ENCODE measurements at regions not wholly inside any gene's neighbourhood (a gene's known extent, or its start where the extent isn't known, plus 50 kb on each side); places are given as distances from the start of the nearest gene placed in this dataset.

DNA sequence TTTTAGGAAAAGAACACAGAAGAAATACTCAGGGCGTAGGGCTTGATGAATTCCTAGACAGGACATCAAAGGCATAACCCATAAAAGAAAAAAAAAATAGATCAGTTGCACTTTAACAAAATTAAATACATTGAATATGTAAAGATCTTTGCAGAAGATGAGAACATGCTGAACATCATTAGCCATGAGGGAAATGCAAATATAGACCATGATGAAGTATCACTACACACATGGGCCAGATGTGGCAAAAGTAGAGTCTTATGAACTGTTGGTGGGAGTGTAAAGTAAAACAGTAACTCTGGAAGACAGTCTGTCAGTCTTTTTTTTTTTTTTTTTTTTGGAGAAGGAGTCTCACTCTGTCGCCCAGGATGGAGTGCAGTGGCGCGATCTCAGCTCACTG lies 246.7 kb upstream of the HSFY2 start:
- Mint-ChIP-seq H3K36me3 (no peaks in the 10 kb centered on the region), H3K9me3 (no peaks in the 10 kb centered on the region), H3K4me1 (peaks cover 0 to 9% of the 10 kb centered on the region in 2 donors), H3K27me3 (ENCODE audit: low read depth in 2 of 2) (no peaks in the 10 kb centered on the region), H3K4me3 (no peak overlapping the region), H3K27ac (no peak overlapping the region)
- TF ChIP-seq, protein P1, sequence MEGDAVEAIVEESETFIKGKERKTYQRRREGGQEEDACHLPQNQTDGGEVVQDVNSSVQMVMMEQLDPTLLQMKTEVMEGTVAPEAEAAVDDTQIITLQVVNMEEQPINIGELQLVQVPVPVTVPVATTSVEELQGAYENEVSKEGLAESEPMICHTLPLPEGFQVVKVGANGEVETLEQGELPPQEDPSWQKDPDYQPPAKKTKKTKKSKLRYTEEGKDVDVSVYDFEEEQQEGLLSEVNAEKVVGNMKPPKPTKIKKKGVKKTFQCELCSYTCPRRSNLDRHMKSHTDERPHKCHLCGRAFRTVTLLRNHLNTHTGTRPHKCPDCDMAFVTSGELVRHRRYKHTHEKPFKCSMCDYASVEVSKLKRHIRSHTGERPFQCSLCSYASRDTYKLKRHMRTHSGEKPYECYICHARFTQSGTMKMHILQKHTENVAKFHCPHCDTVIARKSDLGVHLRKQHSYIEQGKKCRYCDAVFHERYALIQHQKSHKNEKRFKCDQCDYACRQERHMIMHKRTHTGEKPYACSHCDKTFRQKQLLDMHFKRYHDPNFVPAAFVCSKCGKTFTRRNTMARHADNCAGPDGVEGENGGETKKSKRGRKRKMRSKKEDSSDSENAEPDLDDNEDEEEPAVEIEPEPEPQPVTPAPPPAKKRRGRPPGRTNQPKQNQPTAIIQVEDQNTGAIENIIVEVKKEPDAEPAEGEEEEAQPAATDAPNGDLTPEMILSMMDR (IDR thresholded peaks at IDR 0.05) = no peak
- H3K27me3 ChIP-seq (ENCODE audit: control insufficient read depth, insufficient read depth, low read length) = no peaks in the 10 kb centered on the region
- H3K36me3 ChIP-seq (ENCODE audit: control insufficient read depth, insufficient read depth, low read length) = no peaks in the 10 kb centered on the region
- no peak overlapping the region for H3K27ac ChIP-seq (ENCODE audit: low read length)
- intact Hi-C loops (cut with micrococcal nuclease) = no loop called here
- H3K4me1 ChIP-seq (ENCODE audit: control insufficient read depth, insufficient read depth, low read length) = no peaks in the 10 kb centered on the region
- H3K9me3 ChIP-seq (ENCODE audit: control insufficient read depth, insufficient read depth, low read length) = no peaks in the 10 kb centered on the region
- DNase-seq = no peak
- no peak for ATAC-seq
- H3K4me3 ChIP-seq (ENCODE audit: low read length) = no peak overlapping the region
- 100% methylated on average over 3 of the region's 4 CpGs for whole genome bisulfite sequencing (ENCODE audit: insufficient coverage)

DNA sequence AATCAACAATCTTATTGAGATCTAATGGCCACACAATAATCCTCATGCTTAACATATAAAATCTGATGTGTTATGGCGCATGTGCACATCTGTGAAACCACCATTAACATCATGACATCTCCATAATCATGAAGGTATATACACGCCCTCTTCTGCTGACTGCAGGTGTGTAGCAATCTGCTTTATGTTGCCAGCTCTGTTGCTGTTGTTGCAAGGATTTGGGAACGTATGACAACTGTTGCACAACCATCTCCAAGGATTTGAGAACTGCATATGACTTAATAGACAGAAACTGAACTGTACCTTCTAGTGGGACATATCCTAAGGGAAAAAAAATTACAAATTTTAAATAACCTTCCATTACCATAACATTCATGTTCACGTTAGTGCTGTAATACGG lies 243.5 kb upstream of the HSFY2 start:
- H3K27ac ChIP-seq (ENCODE audit: low read length) = no peak overlapping the region
- no peaks in the 10 kb centered on the region for H3K27me3 ChIP-seq (ENCODE audit: control insufficient read depth, insufficient read depth, low read length)
- H3K36me3 ChIP-seq (ENCODE audit: control insufficient read depth, insufficient read depth, low read length) = no peaks in the 10 kb centered on the region
- TF ChIP-seq, protein P1 (IDR thresholded peaks at IDR 0.05) = no peak
- no peak overlapping the region for H3K4me3 Mint-ChIP-seq
- peaks cover 0 to 5% of the 10 kb centered on the region in 2 donors for H3K4me1 Mint-ChIP-seq
- H3K9me3 Mint-ChIP-seq = no peaks in the 10 kb centered on the region
- no peaks in the 10 kb centered on the region for H3K4me1 ChIP-seq (ENCODE audit: control insufficient read depth, insufficient read depth, low read length)
- no peak overlapping the region for H3K27ac Mint-ChIP-seq
- H3K4me3 ChIP-seq (ENCODE audit: low read length) = no peak overlapping the region
- WGBS (ENCODE audit: insufficient coverage) = no CpG with 5 or more reads among the region's 5 CpGs
- H3K36me3 Mint-ChIP-seq = no peaks in the 10 kb centered on the region
- H3K9me3 ChIP-seq (ENCODE audit: control insufficient read depth, insufficient read depth, low read length) = no peaks in the 10 kb centered on the region
- no peak for ATAC-seq
- intact Hi-C loops (cut with micrococcal nuclease) = no loop called here
- no peak for DNase-seq
- no peaks in the 10 kb centered on the region for H3K27me3 Mint-ChIP-seq (ENCODE audit: low read depth in 2 of 2)

GRCh38 chrY:19015854-19016253 lies 242.3 kb upstream of the HSFY2 start:
- no peaks in the 10 kb centered on the region for H3K36me3 Mint-ChIP-seq
- Histone ChIP-seq H3K4me3 (ENCODE audit: low read length) (no peak overlapping the region), H3K36me3 (ENCODE audit: control insufficient read depth, insufficient read depth, low read length) (no peaks in the 10 kb centered on the region), H3K4me1 (ENCODE audit: control insufficient read depth, insufficient read depth, low read length) (no peaks in the 10 kb centered on the region), H3K27ac (ENCODE audit: low read length) (no peak overlapping the region), H3K9me3 (ENCODE audit: control insufficient read depth, insufficient read depth, low read length) (no peaks in the 10 kb centered on the region), H3K27me3 (ENCODE audit: control insufficient read depth, insufficient read depth, low read length) (no peaks in the 10 kb centered on the region)
- intact Hi-C loops (cut with micrococcal nuclease) = no loop called here
- H3K27me3 Mint-ChIP-seq (ENCODE audit: low read depth in 2 of 2) = no peaks in the 10 kb centered on the region
- no peak overlapping the region for H3K4me3 Mint-ChIP-seq
- 85% methylated on average over 2 of the region's 2 CpGs for WGBS (ENCODE audit: insufficient coverage)
- H3K9me3 Mint-ChIP-seq = no peaks in the 10 kb centered on the region
- TF ChIP-seq, protein P1 (IDR thresholded peaks at IDR 0.05) = no peak
- no peak overlapping the region for H3K27ac Mint-ChIP-seq
- ATAC-seq = no peak
- no peak for DNase-seq
- H3K4me1 Mint-ChIP-seq = peaks cover 0 to 5% of the 10 kb centered on the region in 2 donors

GRCh38 chrY:19015213-19015612 lies 241.7 kb upstream of the HSFY2 start:
- Mint-ChIP-seq H3K4me1 (peaks cover 0 to 5% of the 10 kb centered on the region in 2 donors), H3K9me3 (no peaks in the 10 kb centered on the region), H3K27ac (no peak overlapping the region), H3K4me3 (no peak overlapping the region), H3K27me3 (ENCODE audit: low read depth in 2 of 2) (no peaks in the 10 kb centered on the region), H3K36me3 (no peaks in the 10 kb centered on the region)
- no peaks in the 10 kb centered on the region for H3K9me3 ChIP-seq (ENCODE audit: control insufficient read depth, insufficient read depth, low read length)
- TF ChIP-seq, protein P1 (IDR thresholded peaks at IDR 0.05) = no peak
- no peak overlapping the region for H3K27ac ChIP-seq (ENCODE audit: low read length)
- intact Hi-C loops (cut with micrococcal nuclease) = no loop called here
- no peaks in the 10 kb centered on the region for H3K27me3 ChIP-seq (ENCODE audit: control insufficient read depth, insufficient read depth, low read length)
- no peak overlapping the region for H3K4me3 ChIP-seq (ENCODE audit: low read length)
- H3K36me3 ChIP-seq (ENCODE audit: control insufficient read depth, insufficient read depth, low read length) = no peaks in the 10 kb centered on the region
- H3K4me1 ChIP-seq (ENCODE audit: control insufficient read depth, insufficient read depth, low read length) = no peaks in the 10 kb centered on the region
- DNase-seq (no peak), ATAC-seq (no peak)
- no CpG with 5 or more reads among the region's 2 CpGs for WGBS (ENCODE audit: insufficient coverage)
